ENCODE measurements at regions not wholly inside any gene's neighbourhood (a gene's known extent, or its start where the extent isn't known, plus 50 kb on each side); places are given as distances from the start of the nearest gene placed in this dataset.

GRCh38 chr14:49992036-49992435, 99.2 kb downstream of the ARF6 start:
- H3F3A ChIP-seq (replicated peaks; ENCODE audit: low read depth), result no peaks in the 10 kb centered on the region
- Mint-ChIP-seq H3K36me3 (ENCODE audit: low read depth) (no peaks in the 10 kb centered on the region), H3K27ac (no peak overlapping the region), H3K4me1 (peaks cover 3% of the 10 kb centered on the region; the same call in 2 of the 3 replicates), H3K9me3 (no peaks in the 10 kb centered on the region), H3K27me3 (ENCODE audit: insufficient read depth, low read depth, poor library complexity) (peaks cover 1% of the 10 kb centered on the region), H3K4me3 (no peak overlapping the region)
- TF ChIP-seq NANOG (IDR thresholded peaks at IDR 0.05; ENCODE audit: borderline replicate concordance) (no peak), EZH2phosphoT487 (IDR thresholded peaks at IDR 0.05; ENCODE audit: unreplicated experiment) (no peak), POLR2AphosphoS5 (IDR thresholded peaks at IDR 0.05; ENCODE audit: low read depth) (no peak), JUNB (IDR thresholded peaks at IDR 0.05; ENCODE audit: unreplicated experiment) (no peak), STAT1 (IDR thresholded peaks at IDR 0.05; ENCODE audit: unreplicated experiment) (no peak), EZH2 (IDR thresholded peaks at IDR 0.05; ENCODE audit: low read depth, unreplicated experiment) (no peak), CREB1 (CRISPR knock-in tag; IDR thresholded peaks at IDR 0.05; ENCODE audit: low read depth) (no peak)
- TF ChIP-seq, protein P1, sequence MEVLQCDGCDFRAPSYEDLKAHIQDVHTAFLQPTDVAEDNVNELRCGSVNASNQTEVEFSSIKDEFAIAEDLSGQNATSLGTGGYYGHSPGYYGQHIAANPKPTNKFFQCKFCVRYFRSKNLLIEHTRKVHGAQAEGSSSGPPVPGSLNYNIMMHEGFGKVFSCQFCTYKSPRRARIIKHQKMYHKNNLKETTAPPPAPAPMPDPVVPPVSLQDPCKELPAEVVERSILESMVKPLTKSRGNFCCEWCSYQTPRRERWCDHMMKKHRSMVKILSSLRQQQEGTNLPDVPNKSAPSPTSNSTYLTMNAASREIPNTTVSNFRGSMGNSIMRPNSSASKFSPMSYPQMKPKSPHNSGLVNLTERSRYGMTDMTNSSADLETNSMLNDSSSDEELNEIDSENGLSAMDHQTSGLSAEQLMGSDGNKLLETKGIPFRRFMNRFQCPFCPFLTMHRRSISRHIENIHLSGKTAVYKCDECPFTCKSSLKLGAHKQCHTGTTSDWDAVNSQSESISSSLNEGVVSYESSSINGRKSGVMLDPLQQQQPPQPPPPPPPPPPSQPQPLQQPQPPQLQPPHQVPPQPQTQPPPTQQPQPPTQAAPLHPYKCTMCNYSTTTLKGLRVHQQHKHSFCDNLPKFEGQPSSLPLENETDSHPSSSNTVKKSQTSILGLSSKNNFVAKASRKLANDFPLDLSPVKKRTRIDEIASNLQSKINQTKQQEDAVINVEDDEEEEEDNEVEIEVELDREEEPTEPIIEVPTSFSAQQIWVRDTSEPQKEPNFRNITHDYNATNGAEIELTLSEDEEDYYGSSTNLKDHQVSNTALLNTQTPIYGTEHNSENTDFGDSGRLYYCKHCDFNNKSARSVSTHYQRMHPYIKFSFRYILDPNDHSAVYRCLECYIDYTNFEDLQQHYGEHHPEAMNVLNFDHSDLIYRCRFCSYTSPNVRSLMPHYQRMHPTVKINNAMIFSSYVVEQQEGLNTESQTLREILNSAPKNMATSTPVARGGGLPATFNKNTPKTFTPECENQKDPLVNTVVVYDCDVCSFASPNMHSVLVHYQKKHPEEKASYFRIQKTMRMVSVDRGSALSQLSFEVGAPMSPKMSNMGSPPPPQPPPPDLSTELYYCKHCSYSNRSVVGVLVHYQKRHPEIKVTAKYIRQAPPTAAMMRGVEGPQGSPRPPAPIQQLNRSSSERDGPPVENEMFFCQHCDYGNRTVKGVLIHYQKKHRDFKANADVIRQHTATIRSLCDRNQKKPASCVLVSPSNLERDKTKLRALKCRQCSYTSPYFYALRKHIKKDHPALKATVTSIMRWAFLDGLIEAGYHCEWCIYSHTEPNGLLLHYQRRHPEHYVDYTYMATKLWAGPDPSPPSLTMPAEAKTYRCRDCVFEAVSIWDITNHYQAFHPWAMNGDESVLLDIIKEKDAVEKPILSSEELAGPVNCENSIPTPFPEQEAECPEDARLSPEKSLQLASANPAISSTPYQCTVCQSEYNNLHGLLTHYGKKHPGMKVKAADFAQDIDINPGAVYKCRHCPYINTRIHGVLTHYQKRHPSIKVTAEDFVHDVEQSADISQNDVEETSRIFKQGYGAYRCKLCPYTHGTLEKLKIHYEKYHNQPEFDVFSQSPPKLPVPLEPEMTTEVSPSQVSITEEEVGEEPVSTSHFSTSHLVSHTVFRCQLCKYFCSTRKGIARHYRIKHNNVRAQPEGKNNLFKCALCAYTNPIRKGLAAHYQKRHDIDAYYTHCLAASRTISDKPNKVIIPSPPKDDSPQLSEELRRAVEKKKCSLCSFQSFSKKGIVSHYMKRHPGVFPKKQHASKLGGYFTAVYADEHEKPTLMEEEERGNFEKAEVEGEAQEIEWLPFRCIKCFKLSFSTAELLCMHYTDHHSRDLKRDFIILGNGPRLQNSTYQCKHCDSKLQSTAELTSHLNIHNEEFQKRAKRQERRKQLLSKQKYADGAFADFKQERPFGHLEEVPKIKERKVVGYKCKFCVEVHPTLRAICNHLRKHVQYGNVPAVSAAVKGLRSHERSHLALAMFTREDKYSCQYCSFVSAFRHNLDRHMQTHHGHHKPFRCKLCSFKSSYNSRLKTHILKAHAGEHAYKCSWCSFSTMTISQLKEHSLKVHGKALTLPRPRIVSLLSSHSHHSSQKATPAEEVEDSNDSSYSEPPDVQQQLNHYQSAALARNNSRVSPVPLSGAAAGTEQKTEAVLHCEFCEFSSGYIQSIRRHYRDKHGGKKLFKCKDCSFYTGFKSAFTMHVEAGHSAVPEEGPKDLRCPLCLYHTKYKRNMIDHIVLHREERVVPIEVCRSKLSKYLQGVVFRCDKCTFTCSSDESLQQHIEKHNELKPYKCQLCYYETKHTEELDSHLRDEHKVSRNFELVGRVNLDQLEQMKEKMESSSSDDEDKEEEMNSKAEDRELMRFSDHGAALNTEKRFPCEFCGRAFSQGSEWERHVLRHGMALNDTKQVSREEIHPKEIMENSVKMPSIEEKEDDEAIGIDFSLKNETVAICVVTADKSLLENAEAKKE (CRISPR knock-in tag; IDR thresholded peaks at IDR 0.05), result no peak
- no peaks in the 10 kb centered on the region for H3K9me2 ChIP-seq (ENCODE audit: insufficient read depth)
- H3K27ac ChIP-seq (ENCODE audit: low read depth), result no peak overlapping the region
- ATAC-seq (no peak), DNase-seq (ENCODE audit: low spot score) (no peak)
- no peak overlapping the region for H3K4me3 ChIP-seq
- 0 out of 2 replicates have a peak, but pooled peaks cover 2% of the 10 kb centered on the region for H3K4me1 ChIP-seq (ENCODE audit: insufficient read depth)
- no peaks in the 10 kb centered on the region for H3K36me3 ChIP-seq (ENCODE audit: insufficient read depth)
- H2AFZ ChIP-seq, result no peak overlapping the region
- no peaks in the 10 kb centered on the region for H3K27me3 ChIP-seq (ENCODE audit: insufficient read depth)
- H4K20me1 ChIP-seq (replicated peaks; ENCODE audit: insufficient read depth), result no peaks in the 10 kb centered on the region
- H3K4me2 ChIP-seq, result no peak overlapping the region
- no peaks in the 10 kb centered on the region for H3K79me2 ChIP-seq (replicated peaks; ENCODE audit: insufficient read depth)

All from GM23338 (cell line).